ENCODE measurements at regions not wholly inside any gene's neighbourhood (a gene's known extent, or its start where the extent isn't known, plus 50 kb on each side); places are given as distances from the start of the nearest gene placed in this dataset.

- TF ChIP-seq REST (IDR thresholded peaks at IDR 0.05): no peak
- no peak for TF ChIP-seq NR2F2 (IDR thresholded peaks at IDR 0.05)
- TF ChIP-seq JUND (IDR thresholded peaks at IDR 0.05): no peak
These were observed 152.1 kb upstream of the KYNU start (continued) for GRCh38 chr2:142725386-142725785.

- Histone ChIP-seq H3K27ac (ENCODE audit: low read depth in 1 of 2, low read length in 2 of 2) (no peak overlapping the region), H3K9me3 (ENCODE audit: control insufficient read depth in 4 of 4, low read length in 3 of 4) (no peaks in the 10 kb centered on the region), H3K36me3 (ENCODE audit: control insufficient read depth in 4 of 4, insufficient read depth in 3 of 4, low read depth in 1 of 4, low read length in 3 of 4) (no peaks in the 10 kb centered on the region), H3K4me1 (ENCODE audit: control insufficient read depth in 4 of 4, insufficient read depth in 4 of 4, low read length in 3 of 4) (no peaks in the 10 kb centered on the region), H3K9ac (ENCODE audit: low read depth in 1 of 2, low read length in 2 of 2) (no peak overlapping the region), H3K27me3 (ENCODE audit: control insufficient read depth in 4 of 4, insufficient read depth in 4 of 4, low read length in 3 of 4) (no peaks in the 10 kb centered on the region), H3K4me3 (ENCODE audit: low read depth in 1 of 3, low read length in 3 of 3) (no peak overlapping the region)
- TF ChIP-seq MAX (IDR thresholded peaks at IDR 0.05) (no peak), REST (IDR thresholded peaks at IDR 0.05) (no peak), NR2F2 (IDR thresholded peaks at IDR 0.05) (no peak), JUND (IDR thresholded peaks at IDR 0.05) (no peak), FOXA1 (IDR thresholded peaks at IDR 0.05) (no peak), GABPA (IDR thresholded peaks at IDR 0.05 in 1 of 2, conservative IDR thresholded peaks at IDR 0.05 in 1 of 2) (no peak), RXRA (IDR thresholded peaks at IDR 0.05) (no peak), HNF4G (IDR thresholded peaks at IDR 0.05) (no peak), TAF1 (conservative IDR thresholded peaks at IDR 0.05) (no peak), EGR1 (IDR thresholded peaks at IDR 0.05; ENCODE audit: low read depth in 2 of 2) (no peak), YY1 (IDR thresholded peaks at IDR 0.05) (no peak)
- TF ChIP-seq, protein P1, sequence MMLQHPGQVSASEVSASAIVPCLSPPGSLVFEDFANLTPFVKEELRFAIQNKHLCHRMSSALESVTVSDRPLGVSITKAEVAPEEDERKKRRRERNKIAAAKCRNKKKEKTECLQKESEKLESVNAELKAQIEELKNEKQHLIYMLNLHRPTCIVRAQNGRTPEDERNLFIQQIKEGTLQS (IDR thresholded peaks at IDR 0.05): no peak
- TF ChIP-seq, protein P2, sequence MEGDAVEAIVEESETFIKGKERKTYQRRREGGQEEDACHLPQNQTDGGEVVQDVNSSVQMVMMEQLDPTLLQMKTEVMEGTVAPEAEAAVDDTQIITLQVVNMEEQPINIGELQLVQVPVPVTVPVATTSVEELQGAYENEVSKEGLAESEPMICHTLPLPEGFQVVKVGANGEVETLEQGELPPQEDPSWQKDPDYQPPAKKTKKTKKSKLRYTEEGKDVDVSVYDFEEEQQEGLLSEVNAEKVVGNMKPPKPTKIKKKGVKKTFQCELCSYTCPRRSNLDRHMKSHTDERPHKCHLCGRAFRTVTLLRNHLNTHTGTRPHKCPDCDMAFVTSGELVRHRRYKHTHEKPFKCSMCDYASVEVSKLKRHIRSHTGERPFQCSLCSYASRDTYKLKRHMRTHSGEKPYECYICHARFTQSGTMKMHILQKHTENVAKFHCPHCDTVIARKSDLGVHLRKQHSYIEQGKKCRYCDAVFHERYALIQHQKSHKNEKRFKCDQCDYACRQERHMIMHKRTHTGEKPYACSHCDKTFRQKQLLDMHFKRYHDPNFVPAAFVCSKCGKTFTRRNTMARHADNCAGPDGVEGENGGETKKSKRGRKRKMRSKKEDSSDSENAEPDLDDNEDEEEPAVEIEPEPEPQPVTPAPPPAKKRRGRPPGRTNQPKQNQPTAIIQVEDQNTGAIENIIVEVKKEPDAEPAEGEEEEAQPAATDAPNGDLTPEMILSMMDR (IDR thresholded peaks at IDR 0.05; ENCODE audit: low read depth, low read length, missing input control): no peak
- TF ChIP-seq, protein P3, sequence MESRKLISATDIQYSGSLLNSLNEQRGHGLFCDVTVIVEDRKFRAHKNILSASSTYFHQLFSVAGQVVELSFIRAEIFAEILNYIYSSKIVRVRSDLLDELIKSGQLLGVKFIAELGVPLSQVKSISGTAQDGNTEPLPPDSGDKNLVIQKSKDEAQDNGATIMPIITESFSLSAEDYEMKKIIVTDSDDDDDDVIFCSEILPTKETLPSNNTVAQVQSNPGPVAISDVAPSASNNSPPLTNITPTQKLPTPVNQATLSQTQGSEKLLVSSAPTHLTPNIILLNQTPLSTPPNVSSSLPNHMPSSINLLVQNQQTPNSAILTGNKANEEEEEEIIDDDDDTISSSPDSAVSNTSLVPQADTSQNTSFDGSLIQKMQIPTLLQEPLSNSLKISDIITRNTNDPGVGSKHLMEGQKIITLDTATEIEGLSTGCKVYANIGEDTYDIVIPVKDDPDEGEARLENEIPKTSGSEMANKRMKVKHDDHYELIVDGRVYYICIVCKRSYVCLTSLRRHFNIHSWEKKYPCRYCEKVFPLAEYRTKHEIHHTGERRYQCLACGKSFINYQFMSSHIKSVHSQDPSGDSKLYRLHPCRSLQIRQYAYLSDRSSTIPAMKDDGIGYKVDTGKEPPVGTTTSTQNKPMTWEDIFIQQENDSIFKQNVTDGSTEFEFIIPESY (IDR thresholded peaks at IDR 0.05): no peak
- WGBS: 64% methylated on average over 2 of the region's 2 CpGs
- no peak for DNase-seq (ENCODE audit: low spot score)
These were observed 152.6 kb upstream of the KYNU start for GRCh38 chr2:142724713-142725349.
